Brain pericyte (primary cell): ENCODE measurements at regions not wholly inside any gene's neighbourhood (a gene's known extent, or its start where the extent isn't known, plus 50 kb on each side); places are given as distances from the start of the nearest gene placed in this dataset.

ENCODE experiments used
- DNase-seq: peaks from one replicate; pipeline ENCODE4 v3.0.0-alpha.2; 2012; ENCODE audit warnings: low read depth, low spot score

- DNase-seq, result no peak
Observed at GRCh38 chr3:70899816-70900215, 587.4 kb upstream of the MDFIC2 start.

- DNase-seq, result no peak
Observed at GRCh38 chr3:70890020-70890394, 577.6 kb upstream of the MDFIC2 start.

- no peak for DNase-seq
Observed at GRCh38 chr3:70889162-70890019, 577.0 kb upstream of the MDFIC2 start.

- no peak for DNase-seq
Observed at GRCh38 chr3:70885636-70886035, 573.2 kb upstream of the MDFIC2 start.

- no peak for DNase-seq
Observed at GRCh38 chr3:70882104-70882503, 569.7 kb upstream of the MDFIC2 start.

- no peak for DNase-seq
Observed at GRCh38 chr3:70880421-70880820, 568.0 kb upstream of the MDFIC2 start.

- no peak for DNase-seq
Observed at GRCh38 chr3:70876154-70876553, 563.7 kb upstream of the MDFIC2 start.

- no peak for DNase-seq
Observed at GRCh38 chr3:70874196-70874595, 561.8 kb upstream of the MDFIC2 start.

- no peak for DNase-seq
Observed at GRCh38 chr3:70873686-70874085, 561.2 kb upstream of the MDFIC2 start.

GRCh38 chr3:70871909-70872656 is 559.6 kb upstream of the MDFIC2 start:
- peak; percentile 55 for DNase-seq

GRCh38 chr3:70870576-70870975 is 558.1 kb upstream of the MDFIC2 start:
- DNase-seq, result no peak

GRCh38 chr3:70868561-70868960 is 556.1 kb upstream of the MDFIC2 start:
- DNase-seq, result no peak

GRCh38 chr3:70863049-70863448 is 550.6 kb upstream of the MDFIC2 start:
- no peak for DNase-seq

- DNase-seq, result no peak
Observed at GRCh38 chr3:70861855-70862254, 549.4 kb upstream of the MDFIC2 start.

- no peak for DNase-seq
Observed at GRCh38 chr3:70861234-70861633, 548.8 kb upstream of the MDFIC2 start.

- no peak for DNase-seq
Observed at GRCh38 chr3:70857916-70858315, 545.5 kb upstream of the MDFIC2 start.

GRCh38 chr3:70856414-70857162 is 544.1 kb upstream of the MDFIC2 start:
- DNase-seq, result no peak

- no peak for DNase-seq
Observed at GRCh38 chr3:70855149-70855548, 542.7 kb upstream of the MDFIC2 start.

GRCh38 chr3:70854108-70854507 is 541.7 kb upstream of the MDFIC2 start:
- no peak for DNase-seq

- DNase-seq, result no peak
Observed at GRCh38 chr3:70853161-70853944, 540.9 kb upstream of the MDFIC2 start.

- peak; percentile 41 for DNase-seq
Observed at GRCh38 chr3:70849911-70850699, 537.7 kb upstream of the MDFIC2 start.
